Immature natural killer cell (primary cell): ENCODE measurements at regions not wholly inside any gene's neighbourhood (a gene's known extent, or its start where the extent isn't known, plus 50 kb on each side); places are given as distances from the start of the nearest gene placed in this dataset.

Experiments
- DNase-seq, 3 donors: peaks; one replicate each; pipeline ENCODE4 v3.0.0; 2022; ENCODE audit warnings: mixed read lengths in 1 of 3
- H3K27ac Mint-ChIP-seq, 6 donors: one replicate each; pipeline ENCODE4 v1.8.0; 2020; ENCODE audit warnings: mixed read lengths in 6 of 6, mild to moderate bottlenecking in 5 of 6, inconsistent platforms in 4 of 6, moderate library complexity in 3 of 6
- H3K27me3 Mint-ChIP-seq, 3 donors: one replicate each; pipeline ENCODE4 v1.8.0; 2020 to 2021; ENCODE audit warnings: low read depth in 3 of 3, mild to moderate bottlenecking in 3 of 3, mixed read lengths in 3 of 3, moderate library complexity in 3 of 3, inconsistent platforms in 1 of 3
- H3K36me3 Mint-ChIP-seq, 3 donors: one replicate each; pipeline ENCODE4 v1.8.0; 2020; ENCODE audit warnings: mixed read lengths in 3 of 3, inconsistent platforms in 2 of 3, mild to moderate bottlenecking in 2 of 3
- H3K4me1 Mint-ChIP-seq, 2 donors: one replicate each; pipeline ENCODE4 v1.8.0; 2020; ENCODE audit warnings: inconsistent platforms in 2 of 2, mild to moderate bottlenecking in 2 of 2, mixed read lengths in 2 of 2, moderate library complexity in 1 of 2
- H3K4me3 Mint-ChIP-seq, 5 donors: one replicate each; pipeline ENCODE4 v1.8.0; 2020; ENCODE audit warnings: mild to moderate bottlenecking in 5 of 5, mixed read lengths in 5 of 5, inconsistent platforms in 3 of 5, moderate library complexity in 3 of 5
- H3K9me3 Mint-ChIP-seq, 6 donors: one replicate each; pipeline ENCODE4 v1.8.0; 2020; ENCODE audit warnings: mild to moderate bottlenecking in 6 of 6, mixed read lengths in 6 of 6, inconsistent platforms in 4 of 6, moderate library complexity in 3 of 6

DNA sequence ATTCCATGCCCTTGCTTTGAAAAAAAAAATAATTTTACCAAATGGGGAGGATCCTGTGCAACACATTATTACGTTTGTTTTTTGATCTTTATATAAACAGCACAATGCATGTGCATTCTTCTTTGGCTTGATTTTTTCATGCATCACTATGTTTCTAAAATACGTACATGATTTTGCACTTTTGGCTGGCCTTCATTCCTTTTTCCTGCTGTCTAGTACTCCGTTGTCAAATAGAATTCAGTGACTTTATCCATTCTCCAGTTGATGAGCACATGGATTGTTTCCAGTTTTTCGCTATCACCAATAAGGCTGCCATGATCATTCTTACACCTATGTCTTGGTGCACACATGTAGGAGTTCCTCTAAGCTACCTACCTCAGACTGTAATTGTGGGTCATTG is 63.0 kb upstream of the ID3 start:
- Mint-ChIP-seq H3K36me3 (peaks cover 0 to 5% (median 0%) of the 10 kb centered on the region in 3 donors), H3K4me1 (peaks cover 15 to 23% of the 10 kb centered on the region in 2 donors), H3K27me3 (peaks cover 5 to 34% (median 11%) of the 10 kb centered on the region in 3 donors), H3K27ac (no peak overlapping the region), H3K4me3 (no peak overlapping the region), H3K9me3 (peaks cover 0 to 3% (median 0%) of the 10 kb centered on the region in 6 donors)
- no peak for DNase-seq

DNA sequence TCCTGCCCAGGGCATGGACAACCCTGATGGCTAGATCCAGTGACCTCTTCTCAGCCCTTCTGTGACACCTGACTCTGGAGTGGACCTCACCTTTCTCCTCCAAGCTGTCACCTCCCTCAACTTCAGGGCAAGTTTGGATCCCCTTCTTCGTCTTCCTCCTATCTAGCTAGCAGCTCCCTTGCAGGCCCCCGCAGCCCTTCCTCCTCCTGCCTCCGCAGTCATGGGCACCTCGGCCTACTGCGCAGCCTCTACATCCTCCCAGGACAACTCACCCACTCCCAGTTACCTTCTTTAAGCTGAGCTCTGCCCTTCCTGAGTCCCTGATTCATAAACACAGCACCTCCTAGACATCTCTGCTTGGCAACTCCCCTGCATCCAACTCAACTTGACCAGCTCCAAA is 61.3 kb upstream of the ID3 start:
- Mint-ChIP-seq H3K4me1 (peaks cover 15 to 23% of the 10 kb centered on the region in 2 donors), H3K9me3 (peaks cover 0 to 3% (median 0%) of the 10 kb centered on the region in 6 donors), H3K36me3 (peaks cover 0 to 5% (median 0%) of the 10 kb centered on the region in 3 donors), H3K27me3 (peaks cover 8 to 32% (median 8%) of the 10 kb centered on the region in 3 donors), H3K27ac (peak overlapping the region in 1 of 6 donors; percentile 21), H3K4me3 (peak overlapping the region in 4 of 5 donors; percentile 8 to 69 (median 34))
- no peak for DNase-seq

DNA sequence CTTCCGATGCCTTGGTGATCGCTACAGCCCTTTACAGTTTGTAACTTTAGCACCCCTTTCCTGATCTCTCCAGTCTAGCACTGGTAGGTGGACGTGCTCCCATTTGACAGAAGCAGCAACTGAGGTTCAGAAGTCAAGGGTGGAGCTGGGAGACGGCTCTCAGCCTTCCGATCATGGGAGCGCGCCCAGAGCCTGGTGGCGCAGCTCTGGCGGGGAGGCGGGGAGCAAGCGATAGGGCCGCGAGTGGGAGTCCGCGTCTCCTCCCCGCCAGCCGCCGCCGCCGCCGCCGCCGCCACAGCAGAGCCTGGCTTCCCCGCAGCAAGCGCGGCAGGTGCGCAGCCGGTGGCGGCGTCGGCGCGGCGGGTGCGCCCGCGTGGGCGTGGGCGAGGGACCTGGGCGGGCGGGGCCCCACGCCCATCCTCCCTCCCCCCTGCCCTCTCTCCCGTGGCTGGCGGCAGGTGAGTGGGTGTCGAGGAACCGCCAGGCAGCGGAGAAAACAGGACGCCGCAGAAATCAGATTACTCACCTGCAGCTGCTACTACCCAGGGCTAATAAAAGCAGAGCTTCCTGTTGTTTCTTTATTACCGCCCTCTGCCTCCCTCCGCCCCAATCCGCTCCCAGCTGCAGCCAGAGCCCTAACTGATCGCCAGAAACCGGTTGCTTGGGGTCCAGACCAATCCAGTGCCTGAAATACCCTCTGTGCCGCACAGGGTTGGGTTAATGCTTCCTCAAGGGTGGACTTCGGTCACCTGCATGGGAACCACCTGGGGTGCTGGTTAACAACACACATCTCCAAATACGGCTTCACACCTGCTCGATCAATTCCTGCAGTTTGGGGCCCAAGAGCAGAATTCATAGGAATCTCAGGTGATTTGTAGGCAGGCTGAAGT is 60.2 kb upstream of the ID3 start:
- Mint-ChIP-seq H3K4me3 (peak overlapping the region; percentile 20 to 75 (median 54)), H3K36me3 (peaks cover 0 to 4% (median 0%) of the 10 kb centered on the region in 3 donors), H3K9me3 (peaks cover 0 to 3% (median 0%) of the 10 kb centered on the region in 6 donors), H3K27ac (peak overlapping the region in 1 of 6 donors; percentile 25), H3K4me1 (peaks cover 15 to 23% of the 10 kb centered on the region in 2 donors), H3K27me3 (peaks cover 6 to 34% (median 8%) of the 10 kb centered on the region in 3 donors)
- DNase-seq = peak in 2 of 3 donors; percentile 10 to 26

DNA sequence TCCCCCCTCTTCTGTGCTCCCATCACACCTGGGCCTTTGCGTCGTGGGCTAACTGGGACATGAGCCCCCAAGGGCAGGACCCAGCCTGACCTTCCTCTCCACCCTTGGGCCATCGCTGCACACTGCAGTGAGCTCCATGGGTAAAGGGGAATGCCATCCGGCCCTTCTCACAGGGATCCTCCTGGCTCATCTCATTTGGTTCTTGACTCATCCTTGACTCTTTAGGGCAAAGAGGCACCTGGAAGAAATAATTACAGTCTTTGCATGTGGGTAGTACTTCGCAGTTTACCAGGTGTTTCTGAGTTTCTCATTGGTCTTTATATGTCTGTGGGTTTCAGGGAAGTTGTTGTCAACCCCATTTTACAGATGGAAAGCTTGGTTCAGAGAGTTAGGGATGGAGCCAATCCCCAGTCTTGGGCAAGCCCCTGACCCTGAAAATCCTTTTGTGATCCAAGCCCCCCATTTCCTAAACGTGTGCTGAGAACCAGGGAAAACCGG is 59.3 kb upstream of the ID3 start:
- Mint-ChIP-seq H3K4me3 (peak overlapping the region in 4 of 5 donors; percentile 24 to 59 (median 41)), H3K9me3 (no peaks in the 10 kb centered on the region), H3K4me1 (peaks cover 15 to 23% of the 10 kb centered on the region in 2 donors), H3K27ac (no peak overlapping the region), H3K36me3 (no peaks in the 10 kb centered on the region), H3K27me3 (peaks cover 5 to 31% (median 8%) of the 10 kb centered on the region in 3 donors)
- DNase-seq = no peak

DNA sequence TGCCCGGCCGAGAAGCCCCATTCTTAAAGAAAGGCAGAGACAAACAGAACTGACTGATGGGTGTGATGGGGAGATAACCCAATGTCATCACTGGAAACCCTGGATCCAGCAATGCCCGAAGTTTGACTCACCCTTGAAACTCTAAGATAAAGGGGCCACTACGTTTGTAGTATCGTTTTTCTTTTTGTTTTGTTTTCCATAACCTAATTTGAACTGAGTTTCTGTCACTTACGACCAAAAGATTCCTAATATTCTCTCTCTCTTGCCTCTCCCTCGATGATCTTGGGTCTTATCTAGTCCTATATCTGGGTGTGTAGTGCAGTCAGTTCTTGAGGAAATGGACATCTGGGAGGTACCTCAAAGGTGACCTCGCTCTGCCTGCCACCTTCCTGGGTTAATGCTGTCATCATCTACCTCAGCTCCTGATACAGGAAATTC is 57.8 kb upstream of the ID3 start:
- Mint-ChIP-seq H3K9me3 (no peaks in the 10 kb centered on the region), H3K4me3 (no peak overlapping the region), H3K27ac (no peak overlapping the region), H3K27me3 (peaks cover 8 to 25% (median 8%) of the 10 kb centered on the region in 3 donors), H3K36me3 (no peaks in the 10 kb centered on the region), H3K4me1 (peaks cover 15 to 23% of the 10 kb centered on the region in 2 donors)
- no peak for DNase-seq

DNA sequence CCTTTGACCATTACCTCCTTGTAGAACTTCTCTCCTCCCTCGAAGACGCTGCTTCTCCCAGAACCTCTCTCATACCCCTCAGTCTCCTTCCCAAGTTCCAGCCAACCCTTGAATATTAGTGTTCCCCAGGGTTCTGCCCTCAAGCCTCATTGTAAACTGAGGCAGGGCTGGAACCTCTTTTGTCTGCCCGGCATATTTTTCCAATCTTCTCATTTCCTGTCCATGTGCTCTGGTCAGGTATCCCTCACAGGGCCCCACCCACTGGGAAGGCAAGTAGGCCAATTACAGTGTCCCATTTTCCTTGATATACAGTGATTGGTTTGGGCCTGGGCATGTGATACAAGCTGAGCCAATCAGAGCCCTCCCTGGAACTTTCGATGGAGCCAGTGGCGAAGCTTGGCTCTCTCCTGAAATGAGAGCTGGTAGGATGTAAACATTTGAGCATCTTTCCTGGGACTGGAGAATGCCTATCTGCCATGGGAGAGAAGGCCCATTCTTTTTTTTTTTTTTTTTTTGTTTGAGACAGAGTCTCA is 57.1 kb upstream of the ID3 start:
- Mint-ChIP-seq H3K27ac (no peak overlapping the region), H3K9me3 (no peaks in the 10 kb centered on the region), H3K27me3 (peaks cover 8 to 23% (median 8%) of the 10 kb centered on the region in 3 donors), H3K36me3 (no peaks in the 10 kb centered on the region), H3K4me1 (peaks cover 15 to 23% of the 10 kb centered on the region in 2 donors), H3K4me3 (no peak overlapping the region)
- no peak for DNase-seq

DNA sequence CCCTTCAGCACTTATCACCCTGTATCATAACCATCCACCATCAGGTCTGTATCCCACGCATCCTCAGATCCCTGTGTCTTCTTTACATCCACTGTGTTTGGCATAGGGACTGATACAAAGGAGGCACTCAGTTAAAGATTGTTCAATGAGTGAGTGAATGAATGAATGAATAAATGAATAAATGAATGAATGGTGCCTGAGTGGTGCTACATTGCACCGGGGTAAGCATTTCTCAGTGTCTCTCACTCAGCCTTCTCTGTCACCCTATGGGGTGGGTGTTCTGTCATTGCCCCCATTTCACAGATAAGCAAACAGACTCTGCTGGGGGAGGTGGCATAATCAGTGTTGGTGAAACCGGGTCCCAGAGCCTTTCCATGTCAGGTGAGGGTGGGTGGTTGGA is 56.6 kb upstream of the ID3 start:
- Mint-ChIP-seq H3K4me1 (peaks cover 15 to 20% of the 10 kb centered on the region in 2 donors), H3K9me3 (no peaks in the 10 kb centered on the region), H3K27ac (no peak overlapping the region), H3K36me3 (no peaks in the 10 kb centered on the region), H3K27me3 (peaks cover 5 to 22% (median 7%) of the 10 kb centered on the region in 3 donors), H3K4me3 (no peak overlapping the region)
- DNase-seq = no peak

DNA sequence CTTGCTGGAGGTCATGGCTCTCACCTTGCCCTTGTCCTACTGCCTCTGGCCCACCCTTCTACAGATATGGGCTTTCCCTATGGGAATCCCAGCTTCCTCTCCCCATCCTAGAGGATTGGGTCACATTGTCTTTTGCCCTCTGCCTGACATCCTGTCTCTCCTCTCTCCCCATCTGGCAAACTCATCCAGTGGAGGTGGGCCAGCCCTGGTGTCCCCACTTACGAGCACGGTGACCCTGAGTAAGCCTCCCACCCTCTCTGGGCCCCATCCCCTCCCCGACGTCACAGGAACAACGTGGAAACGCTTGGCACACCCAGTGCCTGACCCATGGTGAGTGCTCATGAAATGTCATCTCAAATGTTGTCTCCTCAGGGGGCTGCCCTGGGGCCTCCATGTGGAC is 56.1 kb upstream of the ID3 start:
- Mint-ChIP-seq H3K27ac (no peak overlapping the region), H3K36me3 (no peaks in the 10 kb centered on the region), H3K4me1 (peaks cover 13 to 16% of the 10 kb centered on the region in 2 donors), H3K27me3 (peaks cover 3 to 22% (median 7%) of the 10 kb centered on the region in 3 donors), H3K9me3 (no peaks in the 10 kb centered on the region), H3K4me3 (no peak overlapping the region)
- no peak for DNase-seq

DNA sequence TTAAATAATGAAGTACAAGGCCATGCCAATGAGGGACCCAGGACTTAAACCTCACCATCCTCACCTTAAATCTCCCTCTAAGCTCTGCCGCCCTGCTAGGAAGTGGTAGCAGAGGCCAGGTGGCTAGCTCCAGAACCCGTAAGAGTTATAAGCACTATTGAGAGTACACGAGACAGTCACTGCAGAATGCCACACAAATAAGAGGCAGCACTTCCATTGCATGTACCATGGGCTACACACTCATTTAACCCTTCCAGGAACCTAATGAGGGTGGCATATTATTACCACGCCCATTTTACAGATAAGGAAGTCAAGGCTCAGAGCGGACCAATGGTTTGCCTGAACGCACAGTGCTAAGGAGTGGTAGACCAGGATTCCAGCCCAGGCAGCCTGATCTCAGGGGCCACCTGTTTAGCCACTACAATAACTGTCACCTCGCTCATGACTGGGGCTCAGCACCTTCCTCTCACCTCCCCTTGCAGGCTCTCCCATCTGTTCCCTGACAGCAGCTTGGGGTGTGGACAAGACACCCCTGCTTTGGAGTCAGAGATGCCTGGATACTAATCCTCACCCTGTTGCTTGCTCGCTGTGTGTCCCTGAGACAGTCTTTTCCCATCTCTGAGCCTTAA is 54.8 kb upstream of the ID3 start:
- H3K4me1 Mint-ChIP-seq = peaks cover 5 to 8% of the 10 kb centered on the region in 2 donors
- H3K27ac Mint-ChIP-seq = no peak overlapping the region
- H3K9me3 Mint-ChIP-seq = no peaks in the 10 kb centered on the region
- peaks cover 3 to 18% (median 7%) of the 10 kb centered on the region in 3 donors for H3K27me3 Mint-ChIP-seq
- no peak for DNase-seq
- H3K36me3 Mint-ChIP-seq = no peaks in the 10 kb centered on the region
- H3K4me3 Mint-ChIP-seq = no peak overlapping the region

DNA sequence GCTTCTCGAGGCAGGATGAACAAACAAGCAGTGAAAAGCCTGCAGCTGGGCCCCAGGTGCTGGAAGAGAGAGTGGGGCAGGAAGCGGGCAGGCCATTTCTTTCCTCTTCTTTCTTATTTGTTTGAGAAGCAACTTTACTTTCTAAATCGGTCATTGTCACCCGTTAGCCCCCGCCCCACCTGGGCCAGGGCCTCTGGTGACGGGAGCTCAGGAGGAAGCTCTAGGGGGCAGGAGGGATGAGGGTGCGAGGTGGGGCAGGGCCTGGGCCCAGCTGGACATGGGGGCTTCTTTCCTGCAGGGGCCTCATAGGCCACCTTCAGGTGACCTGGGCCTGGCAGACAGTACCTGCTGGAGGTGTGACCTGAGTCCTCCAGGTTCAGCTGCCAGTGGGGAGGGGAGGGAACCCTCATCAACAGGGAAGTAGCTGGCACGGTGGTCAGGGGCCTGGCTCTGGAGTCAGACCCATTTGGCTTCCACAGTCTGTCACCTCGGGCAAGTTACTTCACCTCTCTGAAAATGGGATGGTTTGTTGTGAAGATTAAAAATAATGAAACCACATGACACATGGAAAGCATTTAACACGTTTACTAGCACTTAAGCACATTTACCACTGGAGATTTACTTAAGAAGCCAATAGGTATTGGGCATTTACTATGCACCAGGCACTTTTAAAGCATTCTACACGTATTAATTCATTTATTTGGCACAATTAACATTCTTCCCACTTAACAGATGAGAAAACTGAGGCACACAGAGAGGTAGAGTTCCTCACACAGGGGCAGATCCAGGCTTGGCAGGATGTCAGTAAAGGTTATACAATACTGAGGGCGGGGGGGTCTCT is 54.1 kb upstream of the ID3 start:
- no peaks in the 10 kb centered on the region for H3K9me3 Mint-ChIP-seq
- H3K27ac Mint-ChIP-seq = no peak overlapping the region
- H3K36me3 Mint-ChIP-seq = no peaks in the 10 kb centered on the region
- H3K27me3 Mint-ChIP-seq = peaks cover 3 to 15% (median 7%) of the 10 kb centered on the region in 3 donors
- H3K4me1 Mint-ChIP-seq = peaks cover 0 to 1% of the 10 kb centered on the region in 2 donors
- DNase-seq = no peak
- no peak overlapping the region for H3K4me3 Mint-ChIP-seq

DNA sequence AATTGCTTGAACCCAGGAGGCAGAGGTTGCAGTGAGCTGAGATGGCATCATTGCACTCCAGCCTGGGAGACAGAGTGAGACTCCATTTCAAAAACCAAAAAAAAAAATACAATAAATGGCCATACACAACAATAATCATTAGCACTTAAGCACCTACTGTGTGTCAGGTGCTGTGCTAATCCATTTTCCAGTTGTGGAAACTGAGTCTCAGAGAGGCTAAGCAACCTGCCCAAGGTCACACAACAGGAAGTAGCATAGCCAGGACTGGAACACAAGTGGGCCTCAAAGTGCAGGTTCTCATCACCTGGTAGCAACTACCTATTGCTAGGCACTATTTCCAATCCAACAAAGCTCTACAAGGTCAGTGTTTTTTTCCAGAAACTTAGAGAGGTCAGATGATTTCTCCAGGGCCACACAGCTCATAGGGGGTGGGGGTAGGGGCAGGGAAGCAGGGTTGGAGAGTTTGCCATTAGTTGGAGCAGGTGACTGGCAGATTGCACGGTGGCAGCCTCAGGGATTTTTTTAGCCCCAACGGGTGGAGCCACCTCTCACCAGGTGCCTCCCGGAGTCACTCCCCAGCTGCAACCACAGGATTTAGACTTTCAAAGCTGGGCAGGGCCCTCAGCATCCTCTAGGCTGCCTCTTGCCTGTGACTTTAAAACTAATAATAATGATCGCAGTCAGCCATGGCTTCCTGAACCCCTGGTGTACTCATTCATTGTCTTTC is 52.5 kb upstream of the ID3 start:
- DNase-seq = no peak
- H3K9me3 Mint-ChIP-seq = no peaks in the 10 kb centered on the region
- no peak overlapping the region for H3K4me3 Mint-ChIP-seq
- H3K27me3 Mint-ChIP-seq = peaks cover 3 to 10% (median 5%) of the 10 kb centered on the region in 3 donors
- no peaks in the 10 kb centered on the region for H3K4me1 Mint-ChIP-seq
- H3K36me3 Mint-ChIP-seq = no peaks in the 10 kb centered on the region
- no peak overlapping the region for H3K27ac Mint-ChIP-seq

DNA sequence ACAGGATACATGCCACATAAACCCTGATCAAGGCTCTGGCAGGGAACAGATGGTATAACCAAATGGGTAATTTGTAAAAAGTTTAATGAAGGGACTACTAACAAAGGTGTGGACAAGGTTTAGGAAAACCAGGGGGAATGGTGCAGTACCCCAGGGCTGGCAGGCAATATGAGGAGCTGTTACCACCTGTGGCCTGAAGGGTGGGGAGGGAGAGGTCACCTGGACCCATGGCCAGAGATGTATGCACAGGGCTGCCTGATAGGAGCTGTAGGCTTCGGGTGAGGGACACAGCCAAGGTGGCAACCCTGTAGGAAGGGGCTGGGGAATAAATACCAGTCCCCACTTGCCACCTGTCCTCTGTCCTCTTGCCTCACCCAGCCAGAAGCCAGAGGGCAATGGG is 51.4 kb upstream of the ID3 start:
- H3K36me3 Mint-ChIP-seq = no peaks in the 10 kb centered on the region
- no peaks in the 10 kb centered on the region for H3K9me3 Mint-ChIP-seq
- no peak overlapping the region for H3K27ac Mint-ChIP-seq
- no peaks in the 10 kb centered on the region for H3K4me1 Mint-ChIP-seq
- peaks cover 2 to 10% (median 3%) of the 10 kb centered on the region in 3 donors for H3K27me3 Mint-ChIP-seq
- H3K4me3 Mint-ChIP-seq = no peak overlapping the region
- no peak for DNase-seq
